BLaER1 (cell line): ENCODE measurements at regions not wholly inside any gene's neighbourhood (a gene's known extent, or its start where the extent isn't known, plus 50 kb on each side); places are given as distances from the start of the nearest gene placed in this dataset.
"Not testable (repeated sequence)": the region's sequence is repeated elsewhere in the genome, so short reads cannot be mapped to it uniquely, and the experiment has no call there.

Experiments used
- H3K27ac ChIP-seq: shearing (Covaris generic); formaldehyde crosslinking; 2 replicates; pipeline ENCODE4 v1.8.1; 2022
- H3K27me3 ChIP-seq: shearing (Covaris generic); formaldehyde crosslinking; 2 replicates; pipeline ENCODE4 v1.8.1; 2022
- H3K36me3 ChIP-seq: shearing (Covaris generic); formaldehyde crosslinking; 2 replicates; pipeline ENCODE4 v1.8.1; 2022
- H3K4me1 ChIP-seq: shearing (Covaris generic); formaldehyde crosslinking; 2 replicates; pipeline ENCODE4 v1.8.1; 2022
- H3K4me2 ChIP-seq: shearing (Covaris generic); formaldehyde crosslinking; 2 replicates; pipeline ENCODE4 v1.8.1; 2022
- H3K4me3 ChIP-seq: shearing (Covaris generic); formaldehyde crosslinking; 2 replicates; pipeline ENCODE4 v1.8.1; 2022
- H3K9ac ChIP-seq: shearing (Covaris generic); formaldehyde crosslinking; 2 replicates; pipeline ENCODE4 v1.8.1; 2022
- H3K9me3 ChIP-seq: shearing (Covaris generic); formaldehyde crosslinking; 2 replicates; pipeline ENCODE4 v1.8.1; 2022
- H4K20me1 ChIP-seq: shearing (Covaris generic); formaldehyde crosslinking; 2 replicates; pipeline ENCODE4 v1.8.1; 2022
- Cebpa-rat ChIP-seq: shearing (Covaris generic); IDR thresholded peaks from 2 replicates; pipeline ENCODE4 v1.8.1; 2022

DNA sequence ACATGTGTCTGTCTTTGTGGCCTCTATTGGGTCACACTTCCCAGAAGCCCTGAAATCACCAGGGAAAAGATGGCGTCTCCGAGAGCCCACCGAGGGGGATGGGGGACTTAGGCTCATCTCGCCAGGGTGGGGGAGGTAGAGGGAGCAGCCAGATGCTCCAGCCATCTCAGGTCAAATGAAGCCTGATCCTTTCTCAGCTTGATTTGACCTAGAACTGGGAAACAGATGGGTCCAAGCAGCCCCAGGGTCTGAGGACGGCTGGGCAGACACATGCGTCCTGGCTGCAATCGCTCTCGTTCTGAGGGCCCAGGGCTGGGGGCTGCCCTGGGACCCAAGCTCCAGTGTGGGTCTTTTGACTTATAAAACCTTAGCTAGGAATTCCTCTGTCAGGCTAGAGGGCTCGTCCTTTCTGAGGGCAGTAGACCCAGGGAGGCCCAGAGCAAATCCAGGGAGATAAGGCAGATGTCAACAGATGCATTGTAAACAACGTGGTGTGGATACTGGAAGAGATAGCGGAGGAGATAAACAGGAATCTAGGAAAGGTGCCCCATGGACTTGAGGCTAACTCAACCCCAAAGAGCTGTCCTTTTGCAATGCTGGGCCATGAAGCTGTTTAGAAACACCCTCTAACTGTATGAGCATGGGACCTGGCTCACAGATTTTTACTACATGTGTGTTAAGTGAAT lies 127.7 kb downstream of the MYCN start:
- no peak overlapping the region for H3K4me3 ChIP-seq
- no peaks in the 10 kb centered on the region for H3K27me3 ChIP-seq
- H3K9ac ChIP-seq: no peak overlapping the region
- no peak overlapping the region for H3K4me2 ChIP-seq
- TF ChIP-seq Cebpa-rat: no peak
- H3K9me3 ChIP-seq: peaks cover 30% of the 10 kb centered on the region
- H3K27ac ChIP-seq: no peak overlapping the region
- no peaks in the 10 kb centered on the region for H4K20me1 ChIP-seq
- no peaks in the 10 kb centered on the region for H3K36me3 ChIP-seq
- H3K4me1 ChIP-seq: peaks cover 16% of the 10 kb centered on the region

DNA sequence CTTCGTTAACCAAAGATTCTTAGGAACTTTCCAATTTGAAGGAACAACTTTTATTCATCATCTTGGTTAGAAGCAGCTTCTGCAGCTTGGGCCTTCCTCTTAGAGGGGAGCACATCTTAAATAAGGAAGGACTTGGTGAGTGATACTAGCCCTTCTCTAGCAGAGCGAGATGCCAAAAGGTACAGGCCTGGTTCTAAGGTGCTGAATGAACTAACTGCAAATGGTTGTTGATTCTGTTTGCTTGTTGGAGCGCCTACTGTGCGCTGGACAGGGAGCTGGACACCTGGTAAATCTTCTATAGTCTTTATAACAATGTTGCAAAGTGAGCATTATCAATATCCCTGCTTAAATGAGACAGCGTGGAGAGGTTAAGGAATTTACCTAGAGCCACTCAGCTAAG lies 127.1 kb downstream of the MYCN start:
- no peaks in the 10 kb centered on the region for H4K20me1 ChIP-seq
- H3K9ac ChIP-seq: no peak overlapping the region
- TF ChIP-seq Cebpa-rat: no peak
- H3K36me3 ChIP-seq: no peaks in the 10 kb centered on the region
- H3K4me2 ChIP-seq: no peak overlapping the region
- peaks cover 36% of the 10 kb centered on the region for H3K9me3 ChIP-seq
- H3K27me3 ChIP-seq: no peaks in the 10 kb centered on the region
- peaks cover 11% of the 10 kb centered on the region for H3K4me1 ChIP-seq
- no peak overlapping the region for H3K4me3 ChIP-seq
- no peak overlapping the region for H3K27ac ChIP-seq

DNA sequence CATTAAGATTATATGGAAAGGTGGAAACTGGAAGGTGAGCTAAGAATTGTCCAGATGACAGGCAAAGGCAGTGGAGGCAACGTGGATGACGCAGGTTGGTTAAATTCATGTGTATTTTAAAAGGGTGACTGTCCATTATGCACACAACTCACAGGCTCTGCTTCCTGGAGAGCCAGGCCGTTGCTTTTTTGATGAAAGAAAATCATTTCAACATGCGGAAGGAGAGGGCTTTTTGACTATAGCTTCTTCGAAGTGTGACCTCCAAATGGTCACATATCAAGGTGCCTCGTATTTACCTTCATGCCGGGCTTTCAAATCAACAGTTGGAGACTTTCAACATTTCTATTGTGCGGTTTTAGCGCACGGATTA lies 126.7 kb downstream of the MYCN start:
- no peak for TF ChIP-seq Cebpa-rat
- no peaks in the 10 kb centered on the region for H4K20me1 ChIP-seq
- H3K27ac ChIP-seq: no peak overlapping the region
- H3K4me1 ChIP-seq: peaks cover 8% of the 10 kb centered on the region; the same call in 1 of the 2 replicates
- H3K4me3 ChIP-seq: no peak overlapping the region
- peaks cover 40% of the 10 kb centered on the region for H3K9me3 ChIP-seq
- H3K27me3 ChIP-seq: no peaks in the 10 kb centered on the region
- no peak overlapping the region for H3K4me2 ChIP-seq
- no peaks in the 10 kb centered on the region for H3K36me3 ChIP-seq
- no peak overlapping the region for H3K9ac ChIP-seq

DNA sequence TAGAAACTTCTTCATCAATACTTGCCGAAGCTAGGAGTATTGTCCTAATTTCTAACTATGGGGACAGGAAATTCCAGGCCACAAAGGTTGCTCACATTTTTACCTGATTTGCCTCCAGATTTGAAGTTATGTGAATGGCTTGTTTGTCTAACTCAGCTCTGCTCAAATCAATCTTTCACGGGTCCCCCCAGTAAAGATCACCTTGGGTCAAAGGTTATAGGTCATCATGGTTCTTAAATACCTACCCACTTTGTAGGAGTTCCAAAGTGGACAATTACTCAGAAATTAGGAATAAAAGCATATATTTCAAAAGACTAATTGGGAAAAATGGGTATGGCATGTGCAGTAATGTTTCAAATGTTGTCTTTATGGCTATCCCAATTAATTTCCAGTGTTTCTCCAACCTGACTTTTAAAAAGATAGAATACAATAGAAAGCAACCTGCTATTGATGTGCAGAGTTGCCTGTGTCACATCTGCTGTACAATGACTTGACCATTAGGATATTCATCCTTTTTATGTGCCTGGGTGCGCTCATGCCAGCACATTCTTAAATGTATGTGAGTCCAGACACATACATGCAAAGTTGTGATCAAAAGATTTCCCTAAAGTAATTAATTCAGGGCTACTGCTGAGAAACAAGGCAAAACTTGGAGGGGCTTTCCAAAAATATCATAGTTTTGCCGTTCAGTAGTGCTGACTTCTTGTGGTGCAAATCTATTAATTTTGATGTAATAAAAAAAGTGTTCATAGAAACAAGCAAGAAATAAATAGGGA lies 126.1 kb downstream of the MYCN start:
- Histone ChIP-seq H3K4me2 (no peak overlapping the region), H4K20me1 (no peaks in the 10 kb centered on the region), H3K9ac (no peak overlapping the region), H3K27me3 (no peaks in the 10 kb centered on the region), H3K27ac (no peak overlapping the region), H3K9me3 (peaks cover 46% of the 10 kb centered on the region), H3K4me1 (peaks cover 8% of the 10 kb centered on the region; the same call in 1 of the 2 replicates), H3K4me3 (no peak overlapping the region), H3K36me3 (no peaks in the 10 kb centered on the region)
- TF ChIP-seq Cebpa-rat: no peak

DNA sequence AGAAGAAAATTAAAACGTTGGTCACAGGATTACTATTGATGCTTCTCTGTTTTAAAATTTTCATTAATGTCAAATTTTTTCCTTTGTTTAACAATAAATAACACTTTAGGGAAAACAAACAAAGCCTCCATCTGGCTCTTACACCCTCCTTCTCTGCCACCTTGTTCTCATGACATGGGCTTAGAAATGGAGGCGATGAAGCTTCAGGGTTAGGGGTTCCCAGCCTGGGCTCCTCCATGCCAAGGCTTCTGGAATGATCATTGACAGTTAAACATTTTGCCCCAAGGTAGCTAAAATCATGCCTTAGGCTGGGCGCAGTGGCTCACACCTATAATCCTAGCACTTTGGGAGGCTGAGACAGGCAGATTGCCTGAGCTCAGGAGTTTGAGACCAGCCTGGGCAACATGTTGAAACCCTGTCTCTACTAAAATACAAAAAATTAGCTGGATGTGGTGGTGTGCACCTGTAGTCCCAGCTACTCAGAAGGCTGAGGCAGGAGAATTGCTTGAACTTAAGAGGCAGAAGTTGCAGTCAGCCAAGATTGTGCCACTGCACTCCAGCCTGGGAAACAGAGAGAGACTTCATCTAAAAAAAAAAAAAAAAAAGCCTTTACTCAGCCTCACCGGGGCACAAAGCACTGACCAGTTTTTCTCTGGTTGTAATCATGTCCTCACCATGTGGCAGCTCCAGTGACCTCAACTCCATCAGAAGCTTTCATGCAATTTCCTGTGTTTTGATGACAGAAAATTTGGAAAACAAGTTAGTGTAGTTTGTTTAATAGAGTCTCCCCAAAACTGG lies 125.1 kb downstream of the MYCN start:
- not testable (repeated sequence) for H3K27me3 ChIP-seq, H3K4me1 ChIP-seq, H3K4me2 ChIP-seq, H3K9ac ChIP-seq, H3K4me3 ChIP-seq, H3K27ac ChIP-seq, H4K20me1 ChIP-seq, H3K36me3 ChIP-seq
- H3K9me3 ChIP-seq: peaks cover 46% of the 10 kb centered on the region

DNA sequence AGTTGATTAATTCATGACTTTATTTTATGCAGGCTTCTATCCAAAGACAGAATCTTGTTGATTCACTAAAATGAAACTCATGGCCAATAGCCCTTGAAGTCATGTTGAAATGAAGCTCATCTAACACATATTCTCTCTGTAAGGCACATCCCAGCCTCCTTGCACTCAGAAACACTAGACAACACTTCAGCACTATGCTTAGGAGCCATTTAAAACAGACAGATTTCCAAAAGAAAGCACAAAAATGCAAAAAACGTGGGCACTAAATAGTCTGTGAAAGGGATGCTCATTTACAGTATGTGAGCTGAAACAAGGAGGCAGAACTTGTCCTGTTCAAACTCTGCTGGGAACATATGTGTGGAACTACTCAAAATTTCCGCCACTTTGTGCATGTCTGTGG lies 124.4 kb downstream of the MYCN start:
- Histone ChIP-seq H3K4me2 (no peak overlapping the region), H3K4me3 (no peak overlapping the region), H3K9me3 (peaks cover 46% of the 10 kb centered on the region), H4K20me1 (no peaks in the 10 kb centered on the region), H3K27me3 (no peaks in the 10 kb centered on the region), H3K27ac (no peak overlapping the region), H3K4me1 (peaks cover 8% of the 10 kb centered on the region; the same call in 1 of the 2 replicates), H3K36me3 (no peaks in the 10 kb centered on the region), H3K9ac (no peak overlapping the region)
- no peak for TF ChIP-seq Cebpa-rat

DNA sequence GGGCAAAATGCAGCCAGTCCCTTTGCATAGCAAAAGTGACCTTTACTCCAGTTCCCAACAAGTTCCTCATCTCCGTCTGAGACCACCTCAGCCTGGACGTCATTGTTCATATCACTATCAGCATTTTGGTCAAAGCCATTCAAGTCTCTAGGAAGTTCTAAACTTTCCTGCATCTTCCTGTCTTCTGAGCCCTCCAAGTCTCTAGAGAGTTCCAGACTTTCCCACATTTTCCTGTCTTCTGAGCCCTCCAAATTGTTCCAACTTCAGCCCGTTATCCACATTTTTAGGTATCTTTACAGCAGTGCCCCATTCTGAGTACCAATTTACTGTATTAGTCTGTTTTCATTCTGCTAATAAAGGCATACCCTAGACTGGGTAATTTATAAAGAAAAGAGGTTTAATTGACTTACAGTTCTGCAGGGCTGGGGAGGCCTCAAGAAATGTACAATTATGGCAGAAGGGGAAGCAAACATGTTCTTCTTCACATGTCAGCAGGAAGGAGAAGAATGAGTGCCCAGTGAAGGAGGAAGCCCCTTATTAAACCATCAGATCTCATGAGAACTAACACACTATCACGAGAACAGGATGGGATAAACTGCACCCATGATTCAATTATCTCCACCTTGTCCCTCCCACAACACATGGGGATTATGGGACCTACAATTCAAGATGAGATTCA lies 123.7 kb downstream of the MYCN start:
- Histone ChIP-seq H4K20me1 (no peaks in the 10 kb centered on the region), H3K4me1 (peaks cover 6% of the 10 kb centered on the region; the same call in 1 of the 2 replicates), H3K36me3 (no peaks in the 10 kb centered on the region), H3K9ac (no peak overlapping the region), H3K27ac (no peak overlapping the region), H3K4me2 (no peak overlapping the region), H3K4me3 (no peak overlapping the region), H3K27me3 (no peaks in the 10 kb centered on the region), H3K9me3 (peaks cover 46% of the 10 kb centered on the region)
- TF ChIP-seq Cebpa-rat: no peak

DNA sequence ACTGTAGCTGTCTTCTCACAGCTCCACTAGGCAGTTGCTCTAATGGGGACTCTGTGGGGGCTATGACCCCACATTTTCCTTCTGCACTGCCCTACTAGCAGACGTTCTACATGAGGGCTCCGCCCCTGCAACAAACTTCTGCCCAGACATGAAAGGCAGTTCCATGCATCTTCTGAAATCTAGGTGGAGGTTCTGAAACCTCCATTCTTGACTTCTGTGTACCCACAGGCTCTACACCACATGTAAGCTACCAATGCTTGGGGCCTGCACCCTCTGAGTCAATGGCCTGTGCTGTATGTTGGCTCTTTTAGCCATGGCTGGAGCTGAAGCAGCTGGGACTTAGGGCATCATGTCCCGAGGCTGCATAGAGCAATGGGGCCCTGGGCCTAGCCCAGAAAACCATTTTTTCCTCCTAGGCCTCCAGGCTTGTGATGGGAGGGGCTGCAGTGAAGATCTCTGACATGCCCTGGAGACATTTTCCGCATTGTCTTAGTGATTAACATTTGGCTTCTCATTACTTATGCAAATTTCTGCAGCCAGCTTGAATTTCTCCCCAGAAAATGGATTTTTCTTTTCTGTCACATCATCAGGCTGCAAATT lies 123.0 kb downstream of the MYCN start:
- Histone ChIP-seq H3K27me3 (no peaks in the 10 kb centered on the region), H3K27ac (no peak overlapping the region), H3K9me3 (peaks cover 46% of the 10 kb centered on the region), H3K36me3 (no peaks in the 10 kb centered on the region), H4K20me1 (no peaks in the 10 kb centered on the region), H3K4me2 (no peak overlapping the region), H3K4me1 (peaks cover 7% of the 10 kb centered on the region), H3K4me3 (0 out of 2 replicates have a peak overlapping the region, but pooled peaks have one; percentile 8), H3K9ac (no peak overlapping the region)
- no peak for TF ChIP-seq Cebpa-rat
